Hippocampal formation (tissue), 2 donors: ENCODE measurements at regions not wholly inside any gene's neighbourhood (a gene's known extent, or its start where the extent isn't known, plus 50 kb on each side); places are given as distances from the start of the nearest gene placed in this dataset.

Experiments used
- DNase-seq, 2 donors: peaks; one replicate each; lab custom pipeline; 2025; lab: John Stamatoyannopoulos, UW

GRCh38 chr20:7650086-7650879 is 290.0 kb downstream of the HAO1 start:
- no peak for DNase-seq

GRCh38 chr20:7654231-7654630 is 286.0 kb downstream of the HAO1 start:
- DNase-seq: no peak

GRCh38 chr20:7656687-7657467 is 283.4 kb downstream of the HAO1 start:
- no peak for DNase-seq

- DNase-seq: no peak
These were observed 282.7 kb downstream of the HAO1 start for GRCh38 chr20:7657569-7657968.

GRCh38 chr20:7660165-7660564 is 280.1 kb downstream of the HAO1 start:
- DNase-seq: no peak

- DNase-seq: no peak
These were observed 274.9 kb downstream of the HAO1 start for GRCh38 chr20:7665376-7665775.

GRCh38 chr20:7667194-7667593 is 273.1 kb downstream of the HAO1 start:
- DNase-seq: no peak

GRCh38 chr20:7672571-7672970 is 267.7 kb downstream of the HAO1 start:
- no peak for DNase-seq

GRCh38 chr20:7673841-7674240 is 266.4 kb downstream of the HAO1 start:
- DNase-seq: no peak

GRCh38 chr20:7682916-7683315 is 257.3 kb downstream of the HAO1 start:
- DNase-seq: no peak

- DNase-seq: no peak
These were observed 253.2 kb downstream of the HAO1 start for GRCh38 chr20:7687065-7687464.

- DNase-seq: no peak
These were observed 251.1 kb downstream of the HAO1 start for GRCh38 chr20:7689151-7689550.

GRCh38 chr20:7691647-7692269 is 248.5 kb downstream of the HAO1 start:
- DNase-seq: no peak

- no peak for DNase-seq
These were observed 247.8 kb downstream of the HAO1 start for GRCh38 chr20:7692478-7692877.

- DNase-seq: no peak
These were observed 246.5 kb downstream of the HAO1 start for GRCh38 chr20:7693761-7694160.

GRCh38 chr20:7695051-7695495 is 245.2 kb downstream of the HAO1 start:
- DNase-seq: no peak

- no peak for DNase-seq
These were observed 244.6 kb downstream of the HAO1 start for GRCh38 chr20:7695635-7696034.

- no peak for DNase-seq
These were observed 243.9 kb downstream of the HAO1 start for GRCh38 chr20:7696311-7696710.

- DNase-seq: no peak
These were observed 238.1 kb downstream of the HAO1 start for GRCh38 chr20:7702141-7702540.

- DNase-seq: no peak
These were observed 236.7 kb downstream of the HAO1 start for GRCh38 chr20:7703551-7703961.

GRCh38 chr20:7703996-7704395 is 236.3 kb downstream of the HAO1 start:
- DNase-seq: peak in 1 of 2 donors; percentile 15

- no peak for DNase-seq
These were observed 232.1 kb downstream of the HAO1 start for GRCh38 chr20:7708112-7708511.

- no peak for DNase-seq
These were observed 231.5 kb downstream of the HAO1 start for GRCh38 chr20:7708782-7709181.
